Suprapubic skin (tissue), 4 donors: ENCODE measurements at regions not wholly inside any gene's neighbourhood (a gene's known extent, or its start where the extent isn't known, plus 50 kb on each side); places are given as distances from the start of the nearest gene placed in this dataset.

Source experiments
- CTCF ChIP-seq, 2 donors: fragments of 200-600 bp in 1 of 2; fragments of 450-650 bp in 1 of 2; sonication (generic) in 1 of 2; IDR thresholded peaks; one replicate each; pipeline ENCODE4 v1.5.1; 2016 to 2019; ENCODE audit warnings: antibody characterized with exemption in 2 of 2, mild to moderate bottlenecking in 1 of 2, moderate library complexity in 1 of 2
- EP300 ChIP-seq: sonication (generic); formaldehyde crosslinking; IDR thresholded peaks from one replicate; pipeline ENCODE4 v1.6.1; 2017; ENCODE audit warnings: antibody characterized with exemption
- POLR2A ChIP-seq, 2 donors: fragments of 450-650 bp; IDR thresholded peaks; one replicate each; pipeline ENCODE4 v1.6.1; 2017; ENCODE audit warnings: antibody characterized with exemption in 2 of 2, mild to moderate bottlenecking in 2 of 2, moderate library complexity in 2 of 2
- POLR2AphosphoS5 ChIP-seq, 3 donors: sonication (generic); formaldehyde crosslinking; IDR thresholded peaks; one replicate each; pipeline ENCODE4 v1.6.1; 2017; ENCODE audit warnings: antibody characterized with exemption in 3 of 3

GRCh38 chr4:18342847-18343246, 321.3 kb upstream of the LCORL start:
- TF ChIP-seq POLR2A (IDR thresholded peaks at IDR 0.05), result no peak
- no peak for TF ChIP-seq CTCF (IDR thresholded peaks at IDR 0.05)
- TF ChIP-seq POLR2AphosphoS5 (IDR thresholded peaks at IDR 0.05), result no peak
- no peak for TF ChIP-seq EP300
